ENCODE measurements at regions not wholly inside any gene's neighbourhood (a gene's known extent, or its start where the extent isn't known, plus 50 kb on each side); places are given as distances from the start of the nearest gene placed in this dataset. TPM values are rescaled to one million over a fixed set of nuclear protein-coding genes. Genes with fewer than 3 reads are reported as not detected.

- no peak overlapping the region for H3K27ac ChIP-seq (ENCODE audit: low read depth in 1 of 2, low read length in 2 of 2)
- peaks cover 12 to 20% of the 10 kb centered on the region in 2 donors for H3K36me3 ChIP-seq (replicated peaks in 1 of 2; ENCODE audit: control insufficient read depth in 1 of 2, insufficient read depth in 2 of 2, low read length in 2 of 2)
- Mint-ChIP-seq H3K9me3 (peaks cover 0 to 3% (median 0%) of the 10 kb centered on the region in 7 donors), H3K4me3 (no peak overlapping the region), H3K4me1 (no peaks in the 10 kb centered on the region), H3K27me3 (ENCODE audit: low read depth in 3 of 3) (peaks cover 0 to 5% (median 2%) of the 10 kb centered on the region in 3 donors), H3K27ac (no peak overlapping the region), H3K36me3 (peaks cover 26 to 29% of the 10 kb centered on the region in 2 donors)
- no peaks in the 10 kb centered on the region for H3K79me2 ChIP-seq (ENCODE audit: insufficient read depth, low read length)
- WGBS (ENCODE audit: insufficient coverage) = over 99% methylated on average over 6 of the region's 6 CpGs
- no peak overlapping the region for H3K4me2 ChIP-seq (replicated peaks; ENCODE audit: extremely low read depth, low read length, poor library complexity, severe bottlenecking)
- no peak for DNase-seq
- no peaks in the 10 kb centered on the region for H3K27me3 ChIP-seq (ENCODE audit: control insufficient read depth in 2 of 2, insufficient read depth in 2 of 2, low read length in 2 of 2)
- no peak for TF ChIP-seq CTCF (IDR thresholded peaks at IDR 0.05)
- no peaks in the 10 kb centered on the region for H3K4me1 ChIP-seq (ENCODE audit: control insufficient read depth in 1 of 2, insufficient read depth in 2 of 2, low read length in 2 of 2)
- H2AFZ ChIP-seq (ENCODE audit: insufficient read depth, low read depth, low read length, poor library complexity, severe bottlenecking) = no peak overlapping the region
- H4K20me1 ChIP-seq (ENCODE audit: insufficient read depth, low read length) = no peaks in the 10 kb centered on the region
- intact Hi-C loops (cut with micrococcal nuclease) = no loop called here
- no peaks in the 10 kb centered on the region for H3K9me3 ChIP-seq (replicated peaks in 1 of 2; ENCODE audit: control insufficient read depth in 1 of 2, insufficient read depth in 1 of 2, low read length in 2 of 2)
- H3K9ac ChIP-seq (ENCODE audit: insufficient read depth, low read length, poor library complexity, severe bottlenecking) = no peak overlapping the region
- no peak overlapping the region for H3K4me3 ChIP-seq (replicated peaks in 1 of 3; ENCODE audit: low read depth in 2 of 3, low read length in 3 of 3)
Observed at GRCh38 chr16:27736431-27736830, 186.5 kb downstream of the KATNIP start.

DNA sequence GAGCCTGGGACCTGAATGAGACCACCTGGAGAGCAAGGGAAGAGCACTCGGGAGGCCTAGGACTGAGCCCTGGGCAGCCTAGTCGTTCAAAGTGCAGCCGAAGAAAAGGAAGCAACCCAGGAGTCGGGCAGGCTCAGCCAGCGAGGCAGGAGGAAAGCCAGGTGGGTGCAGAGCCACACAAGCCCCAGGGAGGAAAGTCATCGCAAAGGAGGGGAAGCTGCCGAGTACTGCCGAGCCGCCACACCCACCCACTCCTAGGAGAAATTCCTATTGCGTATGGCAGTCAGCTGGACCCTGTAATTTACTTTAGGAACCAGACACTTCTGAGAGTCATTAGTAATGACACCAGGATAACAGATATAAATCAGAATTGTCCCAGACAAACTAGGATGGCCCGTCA lies 187.6 kb downstream of the KATNIP start:
- no peak for TF ChIP-seq CTCF (IDR thresholded peaks at IDR 0.05)
- Mint-ChIP-seq H3K27ac (peak overlapping the region in 1 of 7 donors; percentile 20), H3K4me1 (no peaks in the 10 kb centered on the region), H3K36me3 (peaks cover 22 to 30% of the 10 kb centered on the region in 2 donors), H3K4me3 (no peak overlapping the region), H3K27me3 (ENCODE audit: low read depth in 3 of 3) (peaks cover 0 to 5% (median 2%) of the 10 kb centered on the region in 3 donors), H3K9me3 (no peaks in the 10 kb centered on the region)
- Histone ChIP-seq H3K9ac (ENCODE audit: insufficient read depth, low read length, poor library complexity, severe bottlenecking) (no peak overlapping the region), H3K9me3 (replicated peaks in 1 of 2; ENCODE audit: control insufficient read depth in 1 of 2, insufficient read depth in 1 of 2, low read length in 2 of 2) (no peaks in the 10 kb centered on the region), H3K27me3 (ENCODE audit: control insufficient read depth in 2 of 2, insufficient read depth in 2 of 2, low read length in 2 of 2) (no peaks in the 10 kb centered on the region), H3K36me3 (replicated peaks in 1 of 2; ENCODE audit: control insufficient read depth in 1 of 2, insufficient read depth in 2 of 2, low read length in 2 of 2) (peaks cover 11 to 26% of the 10 kb centered on the region in 2 donors), H3K4me3 (replicated peaks in 1 of 3; ENCODE audit: low read depth in 2 of 3, low read length in 3 of 3) (no peak overlapping the region), H4K20me1 (ENCODE audit: insufficient read depth, low read length) (no peaks in the 10 kb centered on the region), H3K4me2 (replicated peaks; ENCODE audit: extremely low read depth, low read length, poor library complexity, severe bottlenecking) (no peak overlapping the region), H3K79me2 (ENCODE audit: insufficient read depth, low read length) (no peaks in the 10 kb centered on the region), H2AFZ (ENCODE audit: insufficient read depth, low read depth, low read length, poor library complexity, severe bottlenecking) (no peak overlapping the region), H3K4me1 (ENCODE audit: control insufficient read depth in 1 of 2, insufficient read depth in 2 of 2, low read length in 2 of 2) (no peaks in the 10 kb centered on the region), H3K27ac (ENCODE audit: low read depth in 1 of 2, low read length in 2 of 2) (no peak overlapping the region)
- intact Hi-C loops (cut with micrococcal nuclease) = no loop called here
- no peak for DNase-seq
- 95% methylated on average over 3 of the region's 11 CpGs for WGBS (ENCODE audit: insufficient coverage)

Small RNAs in the stretch of these regions (small RNA-seq; reads per million reads assigned to genes)
- gene RF00019 (ENCODE audit: insufficient read length, low read depth) = not detected

Measured in CD14-positive monocyte (primary cell).